ENCODE measurements at regions not wholly inside any gene's neighbourhood (a gene's known extent, or its start where the extent isn't known, plus 50 kb on each side); places are given as distances from the start of the nearest gene placed in this dataset.
"Not testable (repeated sequence)": the region's sequence is repeated elsewhere in the genome, so short reads cannot be mapped to it uniquely, and the experiment has no call there.

GRCh38 chr18:27520401-27520800, 335.3 kb upstream of the CHST9 start:
- TF ChIP-seq PATZ1 (CRISPR knock-in tag; IDR thresholded peaks at IDR 0.05; ENCODE audit: borderline replicate concordance) = no peak
- no peak for TF ChIP-seq ESRRG (CRISPR knock-in tag; IDR thresholded peaks at IDR 0.05)
- ATAC-seq = no peak

- not testable (repeated sequence) for ATAC-seq
These were observed 325.0 kb upstream of the CHST9 start for GRCh38 chr18:27510036-27510633.

- ATAC-seq = no peak
- TF ChIP-seq ARNTL (CRISPR knock-in tag; IDR thresholded peaks at IDR 0.05; ENCODE audit: borderline replicate concordance, low read depth) = no peak
- no peak for TF ChIP-seq RARB (CRISPR knock-in tag; IDR thresholded peaks at IDR 0.05)
- no peak for TF ChIP-seq OSR1 (CRISPR knock-in tag; IDR thresholded peaks at IDR 0.05)
- no peak for TF ChIP-seq SNAI2 (CRISPR knock-in tag; IDR thresholded peaks at IDR 0.05)
- no peak for TF ChIP-seq ZFP30 (CRISPR knock-in tag; IDR thresholded peaks at IDR 0.05)
- no peak for TF ChIP-seq ISL1 (CRISPR knock-in tag; IDR thresholded peaks at IDR 0.05)
- no peak for TF ChIP-seq ZFP3 (CRISPR knock-in tag; IDR thresholded peaks at IDR 0.05)
- TF ChIP-seq PPARA (CRISPR knock-in tag; IDR thresholded peaks at IDR 0.05; ENCODE audit: borderline replicate concordance) = no peak
- no peak for TF ChIP-seq TOX (CRISPR knock-in tag; IDR thresholded peaks at IDR 0.05; ENCODE audit: borderline replicate concordance)
- TF ChIP-seq PATZ1 (CRISPR knock-in tag; IDR thresholded peaks at IDR 0.05; ENCODE audit: borderline replicate concordance) = no peak
- TF ChIP-seq TCF4 (CRISPR knock-in tag; IDR thresholded peaks at IDR 0.05; ENCODE audit: borderline replicate concordance) = no peak
- no peak for TF ChIP-seq CSDC2 (CRISPR knock-in tag; IDR thresholded peaks at IDR 0.05)
- TF ChIP-seq GLIS3 (CRISPR knock-in tag; IDR thresholded peaks at IDR 0.05) = no peak
- TF ChIP-seq ZC3H10 (CRISPR knock-in tag; IDR thresholded peaks at IDR 0.05) = no peak
- no peak for TF ChIP-seq CSRNP3 (CRISPR knock-in tag; IDR thresholded peaks at IDR 0.05)
- no peak for TF ChIP-seq POU6F1 (CRISPR knock-in tag; IDR thresholded peaks at IDR 0.05; ENCODE audit: borderline replicate concordance, low read depth)
- TF ChIP-seq ZNF565 (CRISPR knock-in tag; conservative IDR thresholded peaks at IDR 0.05; ENCODE audit: low read depth) = no peak
- no peak for TF ChIP-seq ZNF70 (CRISPR knock-in tag; IDR thresholded peaks at IDR 0.05)
- TF ChIP-seq CREB5 (CRISPR knock-in tag; IDR thresholded peaks at IDR 0.05; ENCODE audit: low read depth) = no peak
These were observed 316.6 kb upstream of the CHST9 start for GRCh38 chr18:27501671-27502070.

- no peak for ATAC-seq
- TF ChIP-seq BACH2 (CRISPR knock-in tag; IDR thresholded peaks at IDR 0.05; ENCODE audit: borderline replicate concordance) (no peak), ZNF8 (CRISPR knock-in tag; IDR thresholded peaks at IDR 0.05) (no peak), PPARA (CRISPR knock-in tag; IDR thresholded peaks at IDR 0.05; ENCODE audit: borderline replicate concordance) (no peak), CSRNP3 (CRISPR knock-in tag; IDR thresholded peaks at IDR 0.05) (no peak), OSR1 (CRISPR knock-in tag; IDR thresholded peaks at IDR 0.05) (no peak), RARB (CRISPR knock-in tag; IDR thresholded peaks at IDR 0.05) (no peak), ZNF565 (CRISPR knock-in tag; conservative IDR thresholded peaks at IDR 0.05; ENCODE audit: low read depth) (no peak), TSHZ2 (CRISPR knock-in tag; IDR thresholded peaks at IDR 0.05) (no peak), TOX (CRISPR knock-in tag; IDR thresholded peaks at IDR 0.05; ENCODE audit: borderline replicate concordance) (no peak), ZNF70 (CRISPR knock-in tag; IDR thresholded peaks at IDR 0.05) (no peak)
These were observed 315.4 kb upstream of the CHST9 start for GRCh38 chr18:27500531-27500930.
